ENCODE measurements at regions not wholly inside any gene's neighbourhood (a gene's known extent, or its start where the extent isn't known, plus 50 kb on each side); places are given as distances from the start of the nearest gene placed in this dataset.

GRCh38 chr3:102248981-102249705 lies 185.7 kb upstream of the ZPLD1 start:
- DNase-seq: no peak

GRCh38 chr3:102255736-102256135 lies 179.1 kb upstream of the ZPLD1 start:
- DNase-seq: no peak

- DNase-seq: no peak
Observed at GRCh38 chr3:102258666-102259227, 176.1 kb upstream of the ZPLD1 start.

DNA sequence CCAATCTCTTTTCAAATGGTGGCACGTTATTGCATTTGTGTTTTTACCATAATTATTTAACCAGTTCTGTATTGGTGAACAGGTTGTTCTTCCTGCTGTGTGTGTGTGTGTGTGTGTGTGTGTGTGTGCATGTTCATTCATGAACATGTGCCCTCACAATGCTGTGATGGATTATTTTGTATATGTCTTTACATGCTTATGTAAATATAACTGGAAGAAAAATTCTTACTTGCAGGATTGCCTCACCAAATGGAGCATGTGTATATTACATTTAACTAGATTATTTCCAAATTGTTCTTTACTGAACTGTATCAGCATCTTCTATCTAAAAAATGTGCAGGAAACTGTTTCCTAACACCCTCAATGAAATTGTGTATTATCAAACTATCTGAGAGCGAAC lies 175.2 kb upstream of the ZPLD1 start:
- no peak for DNase-seq

- DNase-seq: no peak
Observed at GRCh38 chr3:102265720-102266119, 169.1 kb upstream of the ZPLD1 start.

DNA sequence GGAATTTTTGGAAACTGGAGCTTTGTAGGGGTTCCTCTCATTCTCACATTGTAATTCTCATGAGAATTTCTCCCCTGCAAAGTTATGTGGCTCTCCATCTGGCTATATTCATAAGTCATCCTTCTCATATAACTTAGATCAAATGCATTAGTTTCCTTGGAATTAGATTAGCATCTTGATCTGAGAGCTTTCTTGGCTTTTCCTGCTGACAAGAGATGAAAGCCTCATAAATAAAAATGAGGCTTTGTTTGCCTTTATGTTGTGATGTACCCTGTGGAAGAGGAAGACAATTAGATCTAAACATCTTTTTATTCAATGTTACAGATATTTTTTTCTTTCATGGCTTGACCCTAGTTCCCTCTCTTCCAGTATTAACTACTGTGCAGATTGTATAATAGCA lies 165.4 kb upstream of the ZPLD1 start:
- DNase-seq: no peak

DNA sequence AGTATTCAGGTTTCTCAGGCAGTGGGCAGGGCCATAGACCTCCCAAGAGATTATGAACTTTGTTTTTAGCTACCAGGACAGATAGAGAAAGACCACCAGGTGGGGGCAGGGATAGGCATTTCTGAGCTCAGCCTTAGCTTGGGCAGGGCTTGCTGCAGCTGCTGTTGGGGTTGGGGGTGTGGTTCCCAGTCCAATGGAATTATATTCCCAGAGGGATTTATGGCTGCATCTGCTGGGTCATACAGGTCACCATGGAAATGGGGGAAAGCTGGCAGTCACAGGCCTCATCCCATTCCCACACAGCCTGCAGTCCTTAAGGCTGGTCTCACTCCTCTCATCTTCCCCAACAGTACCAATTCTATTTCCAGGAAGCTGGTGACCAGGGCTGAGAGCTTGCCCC lies 144.6 kb upstream of the ZPLD1 start:
- no peak for DNase-seq

DNA sequence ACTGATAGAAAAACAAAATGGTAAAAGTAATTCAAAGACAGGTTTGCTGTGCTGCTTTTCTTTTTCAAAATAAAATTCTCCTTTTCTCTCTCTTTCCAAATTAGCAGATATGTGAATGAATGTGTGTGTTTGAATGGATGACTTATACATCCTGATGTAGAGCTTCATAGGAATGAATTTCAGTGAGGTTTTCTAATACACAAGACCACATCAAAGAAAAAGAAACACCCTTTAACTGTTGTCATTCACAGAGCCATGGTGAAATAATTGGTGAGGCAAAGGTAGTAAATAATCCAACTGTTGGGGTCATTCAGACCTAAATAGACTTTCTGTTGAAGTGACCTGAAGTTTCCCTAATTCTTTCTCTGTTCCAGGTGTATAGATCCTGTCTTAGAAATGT lies 139.1 kb upstream of the ZPLD1 start:
- DNase-seq: no peak

- DNase-seq: no peak
Observed at GRCh38 chr3:102297072-102297658, 137.7 kb upstream of the ZPLD1 start.

DNA sequence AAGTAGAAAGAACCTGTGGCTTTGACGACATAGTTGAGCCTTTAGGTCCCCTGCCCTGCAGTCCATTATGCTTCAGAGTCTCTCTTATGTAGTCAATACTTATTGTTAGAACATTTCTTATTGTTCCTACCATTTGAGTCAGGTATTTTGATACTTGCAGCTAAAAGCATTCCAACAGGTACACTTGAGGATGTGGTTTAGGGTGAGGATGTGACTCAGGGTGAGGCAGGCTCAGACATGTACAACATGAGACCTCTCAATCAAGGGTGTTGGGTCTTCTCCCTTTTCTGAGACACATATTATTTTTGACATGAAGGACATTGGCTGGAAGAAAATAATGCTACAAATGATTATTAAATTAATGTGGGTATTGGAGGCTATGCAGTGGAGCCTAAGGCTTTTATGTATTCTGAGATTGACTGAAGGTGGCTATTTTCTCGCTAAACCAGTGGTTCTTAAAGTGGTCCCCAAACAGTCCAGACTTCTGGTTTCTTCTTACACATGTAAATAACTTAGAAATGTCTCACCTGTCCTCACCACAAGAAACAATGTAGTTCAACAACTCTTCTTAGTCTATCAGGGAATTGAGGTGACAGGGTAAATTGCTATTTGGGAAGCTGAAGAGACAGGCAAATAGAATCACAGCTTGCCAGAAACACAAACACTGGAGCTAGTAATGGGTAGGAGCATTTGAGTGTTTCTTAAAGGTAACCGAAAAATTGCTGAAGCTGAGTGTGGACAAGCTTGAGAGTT lies 135.5 kb upstream of the ZPLD1 start:
- no peak for DNase-seq

DNA sequence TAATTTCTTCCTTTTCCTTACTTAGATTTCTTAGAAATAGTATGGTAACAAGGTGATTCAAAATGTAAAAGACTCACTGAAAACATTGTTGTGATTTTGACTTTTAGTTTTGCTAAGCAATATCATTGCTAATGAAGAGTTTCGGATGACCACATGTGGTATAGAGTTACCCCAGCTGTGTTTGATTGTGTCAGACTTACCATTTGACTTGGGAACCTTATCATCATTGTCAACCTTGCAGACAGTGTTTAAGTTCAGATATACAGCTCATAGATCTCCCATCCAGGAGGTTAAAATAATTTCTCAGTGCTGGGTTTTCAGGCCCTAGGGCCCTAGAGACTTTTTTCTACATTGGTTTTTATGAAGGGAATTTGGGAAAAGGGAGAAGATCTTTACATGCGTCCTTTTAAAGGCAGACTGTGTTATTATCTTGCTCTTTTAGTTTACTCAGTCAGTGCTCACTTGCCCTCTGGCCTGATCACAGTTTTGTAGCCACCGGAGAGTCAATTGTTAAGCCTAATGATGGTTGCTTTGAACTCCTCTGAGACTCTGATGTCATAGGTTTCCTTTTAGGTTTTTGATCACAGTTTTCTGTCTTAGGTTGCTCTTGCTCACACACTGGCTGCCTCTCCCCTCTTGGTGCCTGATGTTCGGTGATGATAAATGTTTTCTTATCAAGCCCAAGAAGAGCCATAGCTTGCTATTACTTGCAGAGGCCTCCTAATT lies 133.5 kb upstream of the ZPLD1 start:
- DNase-seq: no peak

DNA sequence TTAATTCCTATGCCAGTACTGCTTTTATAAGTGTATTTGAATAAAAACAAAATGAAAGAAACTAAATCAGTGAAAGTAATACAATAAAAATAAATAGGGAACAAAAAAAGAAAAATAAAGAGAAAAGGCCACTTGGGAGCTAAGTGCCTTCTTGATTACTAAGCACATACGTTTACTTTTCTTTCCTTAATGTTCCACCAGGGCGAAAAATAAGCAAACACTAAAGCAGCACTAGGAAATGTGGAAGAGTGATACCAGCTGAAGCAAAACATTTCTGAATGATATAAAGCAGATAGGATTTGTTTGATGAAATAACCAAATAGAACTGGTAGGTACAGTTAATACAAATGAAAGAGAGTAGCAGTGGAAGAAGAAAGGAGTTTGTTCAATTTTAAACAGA lies 132.8 kb upstream of the ZPLD1 start:
- DNase-seq: no peak

- no peak for DNase-seq
Observed at GRCh38 chr3:102304550-102304949, 130.3 kb upstream of the ZPLD1 start.

DNA sequence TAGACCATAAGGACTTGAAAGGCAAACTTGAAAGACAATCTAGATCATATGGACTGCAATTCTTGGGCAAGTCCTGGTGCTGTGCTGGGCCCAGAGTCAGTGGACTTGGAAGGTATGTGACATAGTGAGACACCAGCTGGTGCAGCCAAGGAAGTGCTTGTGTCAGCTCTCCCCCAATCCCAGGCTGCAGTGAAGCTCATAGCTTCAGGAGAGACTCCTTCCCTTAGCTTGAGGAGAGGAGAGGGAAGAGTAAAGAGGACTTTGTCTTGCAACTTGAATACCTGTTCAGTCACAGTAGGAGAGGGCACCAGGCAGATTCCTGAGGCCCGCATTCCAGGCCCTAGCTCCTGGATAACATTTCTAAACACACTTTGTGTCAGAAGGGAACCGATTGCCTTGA lies 127.4 kb upstream of the ZPLD1 start:
- DNase-seq: no peak

- DNase-seq: no peak
Observed at GRCh38 chr3:102329066-102329465, 105.7 kb upstream of the ZPLD1 start.

DNA sequence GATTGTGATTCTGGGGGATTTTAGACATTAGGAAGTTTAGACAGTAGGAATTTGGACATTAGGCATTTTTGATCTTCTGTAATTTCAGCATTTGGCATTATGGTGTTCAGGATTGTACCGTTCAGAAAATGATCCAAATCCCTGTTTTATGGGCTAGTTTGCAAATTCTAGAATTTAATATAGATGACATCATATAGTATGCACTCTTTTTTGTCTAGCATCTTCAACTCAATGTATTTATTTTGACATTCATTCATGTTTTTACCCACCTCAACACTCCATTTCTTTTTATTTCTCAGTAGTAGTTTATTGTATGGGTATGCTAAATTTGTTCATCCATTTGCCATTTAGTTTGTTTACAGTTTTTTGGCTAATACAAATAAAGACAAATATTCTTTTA lies 105.3 kb upstream of the ZPLD1 start:
- DNase-seq: no peak

DNA sequence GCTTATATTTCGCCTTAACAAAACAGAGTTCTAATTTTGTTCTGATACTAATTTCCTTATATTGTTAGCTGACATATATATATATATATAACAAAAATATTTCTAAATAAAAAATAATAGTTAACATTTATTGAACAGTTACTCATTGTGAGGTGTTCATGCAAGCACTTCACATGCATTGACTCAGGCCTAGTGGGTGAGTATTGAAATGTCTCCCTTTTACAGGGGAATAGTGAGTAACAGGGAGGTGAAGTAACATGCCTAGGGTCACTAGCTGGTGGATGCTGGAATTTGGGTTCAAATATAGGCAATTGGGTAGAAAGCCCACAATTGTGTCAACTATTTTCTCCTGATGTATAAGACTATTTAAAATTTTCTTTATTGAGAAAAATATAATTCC lies 102.6 kb upstream of the ZPLD1 start:
- DNase-seq: no peak

GRCh38 chr3:102332934-102333333 lies 101.9 kb upstream of the ZPLD1 start:
- DNase-seq: no peak

GRCh38 chr3:102336130-102336529 lies 98.7 kb upstream of the ZPLD1 start:
- no peak for DNase-seq

GRCh38 chr3:102339671-102340070 lies 95.1 kb upstream of the ZPLD1 start:
- DNase-seq: no peak

GRCh38 chr3:102346897-102347296 lies 87.9 kb upstream of the ZPLD1 start:
- DNase-seq: no peak

GRCh38 chr3:102348904-102349303 lies 85.9 kb upstream of the ZPLD1 start:
- DNase-seq: no peak

- DNase-seq: no peak
Observed at GRCh38 chr3:102353148-102353547, 81.7 kb upstream of the ZPLD1 start.
